ENCODE measurements at regions not wholly inside any gene's neighbourhood (a gene's known extent, or its start where the extent isn't known, plus 50 kb on each side); places are given as distances from the start of the nearest gene placed in this dataset.
"Not testable (repeated sequence)": the region's sequence is repeated elsewhere in the genome, so short reads cannot be mapped to it uniquely, and the experiment has no call there.

DNA sequence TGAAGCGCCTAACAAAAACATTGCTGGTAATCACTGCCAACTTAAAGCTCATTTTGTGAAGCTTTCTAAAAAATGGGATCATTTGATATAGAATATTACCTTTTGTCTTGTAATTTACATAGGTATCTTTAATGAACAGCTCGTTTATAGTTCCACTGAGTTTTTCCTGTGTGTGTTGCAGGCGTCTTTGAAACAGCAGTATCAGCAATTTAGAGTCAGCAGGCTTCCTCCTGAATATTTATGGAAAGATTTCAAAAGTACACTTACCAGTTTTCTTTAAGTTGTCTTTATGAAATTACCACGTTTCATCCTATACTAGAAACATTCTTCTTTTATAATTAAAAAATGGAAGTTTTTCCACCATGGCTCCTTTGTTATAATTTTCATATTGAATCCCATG is 140.3 kb upstream of the GRIN3A start:
- no peaks in the 10 kb centered on the region for H3K4me1 Mint-ChIP-seq
- H3K9me3 Mint-ChIP-seq: no peaks in the 10 kb centered on the region
- no peaks in the 10 kb centered on the region for H3K27me3 Mint-ChIP-seq
- CTCF ChIA-PET: no interaction called here
- no peak overlapping the region for H3K27ac Mint-ChIP-seq
- H3K4me3 Mint-ChIP-seq: no peak overlapping the region
- no peaks in the 10 kb centered on the region for H3K36me3 Mint-ChIP-seq
- no peak for DNase-seq

DNA sequence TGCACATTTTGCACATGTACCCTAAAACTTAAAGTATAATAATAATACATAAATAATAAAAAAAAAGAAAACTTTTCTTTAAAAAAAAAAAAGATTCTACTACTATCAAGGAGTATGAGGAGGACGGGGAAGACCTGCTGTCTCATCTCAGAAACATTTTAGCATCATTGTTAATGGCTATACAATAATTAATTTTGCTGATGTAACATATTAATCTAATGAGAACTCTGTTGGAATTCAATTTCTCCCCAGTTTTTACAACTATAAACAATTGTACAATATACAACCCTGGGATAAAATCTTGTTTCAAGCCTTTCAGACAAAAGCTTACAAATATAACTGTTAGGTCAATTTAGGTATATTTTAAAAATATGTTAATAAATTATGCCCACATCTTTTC is 139.0 kb upstream of the GRIN3A start:
- CTCF ChIA-PET: no interaction called here
- no peaks in the 10 kb centered on the region for H3K4me1 Mint-ChIP-seq
- no peaks in the 10 kb centered on the region for H3K9me3 Mint-ChIP-seq
- DNase-seq: no peak
- H3K27ac Mint-ChIP-seq: no peak overlapping the region
- no peaks in the 10 kb centered on the region for H3K36me3 Mint-ChIP-seq
- H3K4me3 Mint-ChIP-seq: no peak overlapping the region
- no peaks in the 10 kb centered on the region for H3K27me3 Mint-ChIP-seq

DNA sequence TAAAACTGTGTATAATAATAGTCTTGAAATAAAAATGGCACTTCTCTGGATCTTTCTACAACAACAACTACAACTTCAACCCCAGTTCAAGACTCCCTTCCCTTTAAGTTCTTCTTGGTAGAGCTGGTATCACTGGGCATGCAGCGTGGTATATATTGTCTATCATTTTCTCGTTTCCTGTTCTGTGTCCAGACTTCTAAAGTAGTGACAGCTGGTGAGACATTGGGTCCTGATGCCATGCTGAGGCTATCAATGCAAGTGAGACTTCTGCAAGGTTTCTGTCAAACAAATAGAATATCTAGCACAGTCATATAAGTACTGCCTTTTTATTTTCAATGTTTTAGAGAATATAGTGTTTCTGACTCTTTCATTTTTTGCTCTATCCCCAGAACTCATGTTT is 123.0 kb upstream of the GRIN3A start:
- Mint-ChIP-seq H3K4me3 (no peak overlapping the region), H3K27me3 (no peaks in the 10 kb centered on the region), H3K4me1 (no peaks in the 10 kb centered on the region), H3K36me3 (no peaks in the 10 kb centered on the region), H3K27ac (no peak overlapping the region), H3K9me3 (no peaks in the 10 kb centered on the region)
- DNase-seq: no peak
- CTCF ChIA-PET: no interaction called here

DNA sequence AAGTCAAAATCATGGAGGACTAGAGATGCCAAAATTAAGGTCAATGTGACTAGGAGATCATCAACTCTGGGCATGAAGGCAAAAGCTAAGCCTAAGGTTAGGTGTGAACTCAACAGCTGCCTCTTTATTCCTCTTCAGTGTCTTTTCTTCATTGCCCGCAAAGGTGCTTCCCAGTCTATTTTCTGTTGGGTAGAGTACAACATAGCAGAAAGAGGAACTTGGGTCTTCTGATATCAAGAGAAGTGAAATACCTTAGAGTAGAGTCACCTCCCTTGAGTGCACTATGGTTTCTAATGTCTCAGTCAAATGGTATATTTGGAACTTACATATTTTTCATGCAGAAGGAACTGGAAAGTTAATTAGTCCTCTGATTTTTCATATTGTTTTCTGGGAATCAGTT is 122.5 kb upstream of the GRIN3A start:
- CTCF ChIA-PET: no interaction called here
- H3K27ac Mint-ChIP-seq: no peak overlapping the region
- DNase-seq: no peak
- H3K36me3 Mint-ChIP-seq: no peaks in the 10 kb centered on the region
- H3K27me3 Mint-ChIP-seq: no peaks in the 10 kb centered on the region
- no peaks in the 10 kb centered on the region for H3K4me1 Mint-ChIP-seq
- H3K4me3 Mint-ChIP-seq: no peak overlapping the region
- no peaks in the 10 kb centered on the region for H3K9me3 Mint-ChIP-seq

DNA sequence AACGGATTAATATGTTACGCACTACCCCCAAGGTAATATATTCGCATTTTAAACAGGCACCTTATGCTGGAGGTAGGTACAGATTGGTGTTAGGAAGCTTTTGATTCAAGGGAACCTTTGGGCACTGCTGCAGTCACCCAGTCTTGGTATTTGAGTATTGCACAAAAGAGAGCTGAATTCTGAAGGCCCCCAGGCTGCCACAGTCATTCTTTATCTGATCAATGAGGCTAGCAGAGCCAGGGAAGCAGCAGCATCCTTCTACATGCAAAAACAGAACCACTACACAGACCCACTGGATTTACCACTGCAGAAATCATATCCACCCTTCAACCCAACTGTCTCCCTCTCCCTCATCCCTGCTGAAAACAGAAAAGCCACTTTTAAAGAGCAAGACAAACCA is 121.2 kb upstream of the GRIN3A start:
- H3K27me3 Mint-ChIP-seq: no peaks in the 10 kb centered on the region
- CTCF ChIA-PET: no interaction called here
- no peak for DNase-seq
- no peaks in the 10 kb centered on the region for H3K4me1 Mint-ChIP-seq
- H3K36me3 Mint-ChIP-seq: no peaks in the 10 kb centered on the region
- H3K27ac Mint-ChIP-seq: no peak overlapping the region
- H3K9me3 Mint-ChIP-seq: no peaks in the 10 kb centered on the region
- no peak overlapping the region for H3K4me3 Mint-ChIP-seq

DNA sequence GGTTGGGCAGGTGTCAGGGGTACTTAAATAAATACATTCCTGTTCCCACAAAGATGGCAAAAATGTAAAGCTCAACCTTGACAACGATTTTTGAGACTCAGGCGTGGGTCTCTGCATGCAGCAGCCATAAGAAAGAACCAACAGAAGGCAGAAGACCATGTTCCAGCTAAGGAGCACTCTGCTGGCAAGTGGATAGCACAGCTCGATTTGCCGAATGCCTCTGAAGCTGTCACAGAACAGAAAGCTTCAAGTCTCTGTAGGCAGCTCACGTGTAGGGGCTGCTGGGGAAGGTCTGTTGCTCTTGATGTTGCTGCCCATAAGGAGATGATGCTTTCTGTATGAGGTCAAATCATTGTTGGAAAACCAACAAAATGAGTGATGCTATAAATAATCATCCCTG is 119.6 kb upstream of the GRIN3A start:
- no peak for DNase-seq
- CTCF ChIA-PET: no interaction called here
- Mint-ChIP-seq H3K4me1 (no peaks in the 10 kb centered on the region), H3K36me3 (no peaks in the 10 kb centered on the region), H3K9me3 (no peaks in the 10 kb centered on the region), H3K4me3 (no peak overlapping the region), H3K27me3 (no peaks in the 10 kb centered on the region), H3K27ac (no peak overlapping the region)

DNA sequence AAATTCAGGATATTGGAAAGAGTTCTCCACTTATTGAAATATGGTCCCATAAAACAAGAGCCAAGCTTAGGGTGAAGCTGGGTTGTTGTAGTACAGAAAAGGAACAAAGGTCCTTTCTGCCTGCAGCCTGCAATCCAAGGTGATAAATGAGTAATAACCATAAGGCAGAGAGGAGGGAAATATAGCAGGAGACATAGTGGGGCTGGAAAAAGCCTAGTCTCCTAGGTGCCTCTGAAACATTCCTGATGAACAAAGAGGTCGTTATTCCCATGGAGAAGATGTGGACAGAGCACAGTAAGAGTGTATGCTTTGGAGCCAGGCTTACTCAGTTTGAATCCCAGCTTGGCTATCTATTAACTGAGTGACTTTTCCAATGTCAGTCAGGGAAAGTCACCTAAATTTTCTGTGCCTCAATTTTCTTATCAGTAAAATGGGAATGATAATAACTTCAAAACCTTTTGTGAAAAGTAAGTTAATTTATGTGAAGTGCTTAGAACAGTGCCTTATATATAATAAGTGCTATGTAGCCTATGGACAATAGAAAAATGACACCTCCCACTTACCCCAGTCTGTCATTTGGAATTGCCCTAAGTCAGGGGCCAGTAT is 110.8 kb upstream of the GRIN3A start:
- Mint-ChIP-seq H3K27ac (no peak overlapping the region), H3K9me3 (no peaks in the 10 kb centered on the region)
- CTCF ChIA-PET: no interaction called here

DNA sequence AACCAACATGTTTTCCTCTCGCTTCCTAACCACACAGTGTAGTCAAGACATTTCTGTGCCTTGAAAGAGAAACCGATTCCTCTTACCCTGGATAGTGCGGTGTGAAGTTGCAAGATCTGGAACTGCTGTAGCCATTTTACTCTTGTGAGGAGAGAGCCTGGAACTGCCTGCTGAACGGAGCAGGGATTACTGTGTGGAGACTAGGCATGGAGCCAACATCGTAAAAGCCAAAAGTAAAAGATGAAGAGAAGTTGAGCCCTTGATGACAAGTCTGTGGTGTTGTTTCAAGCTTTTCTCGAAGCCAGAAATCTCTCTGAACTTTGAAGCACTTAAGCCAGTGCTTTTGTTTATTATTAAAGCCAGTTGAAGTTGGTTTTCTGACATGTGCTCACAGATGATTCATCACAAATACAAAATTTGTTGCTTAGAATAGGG is 110.1 kb upstream of the GRIN3A start:
- CTCF ChIA-PET: no interaction called here
- no peaks in the 10 kb centered on the region for H3K4me1 Mint-ChIP-seq

More for the DNA sequence above, 110.8 kb upstream of the GRIN3A start:
- no peak for DNase-seq
- H3K4me3 Mint-ChIP-seq: no peak overlapping the region
- H3K27me3 Mint-ChIP-seq: no peaks in the 10 kb centered on the region
- no peaks in the 10 kb centered on the region for H3K4me1 Mint-ChIP-seq
- H3K36me3 Mint-ChIP-seq: no peaks in the 10 kb centered on the region

DNA sequence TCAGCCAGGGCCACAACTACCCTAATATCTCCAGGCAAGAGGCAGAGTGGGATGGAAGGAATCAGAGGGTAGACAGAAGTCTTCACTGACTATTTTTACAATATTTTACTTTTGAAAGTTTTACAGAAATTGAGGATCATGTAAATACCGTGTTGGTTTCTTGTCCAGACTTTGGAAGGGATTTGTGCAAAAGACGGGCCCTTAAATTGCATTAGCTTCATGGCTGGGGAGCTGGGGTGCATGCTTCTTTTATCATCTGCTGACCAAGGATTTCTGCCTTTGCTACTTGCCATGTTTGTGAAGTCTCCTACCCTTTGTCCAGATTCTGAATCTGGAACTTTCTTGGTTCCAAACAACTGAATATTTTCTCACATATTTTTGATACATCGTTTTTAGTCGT is 107.7 kb upstream of the GRIN3A start:
- Mint-ChIP-seq H3K4me3 (no peak overlapping the region), H3K4me1 (no peaks in the 10 kb centered on the region), H3K36me3 (no peaks in the 10 kb centered on the region), H3K9me3 (no peaks in the 10 kb centered on the region), H3K27ac (no peak overlapping the region), H3K27me3 (no peaks in the 10 kb centered on the region)
- CTCF ChIA-PET: no interaction called here
- no peak for DNase-seq

More for the DNA sequence above, 110.1 kb upstream of the GRIN3A start:
- Mint-ChIP-seq H3K4me3 (no peak overlapping the region), H3K9me3 (no peaks in the 10 kb centered on the region), H3K27me3 (no peaks in the 10 kb centered on the region), H3K36me3 (no peaks in the 10 kb centered on the region), H3K27ac (no peak overlapping the region)
- no peak for DNase-seq

DNA sequence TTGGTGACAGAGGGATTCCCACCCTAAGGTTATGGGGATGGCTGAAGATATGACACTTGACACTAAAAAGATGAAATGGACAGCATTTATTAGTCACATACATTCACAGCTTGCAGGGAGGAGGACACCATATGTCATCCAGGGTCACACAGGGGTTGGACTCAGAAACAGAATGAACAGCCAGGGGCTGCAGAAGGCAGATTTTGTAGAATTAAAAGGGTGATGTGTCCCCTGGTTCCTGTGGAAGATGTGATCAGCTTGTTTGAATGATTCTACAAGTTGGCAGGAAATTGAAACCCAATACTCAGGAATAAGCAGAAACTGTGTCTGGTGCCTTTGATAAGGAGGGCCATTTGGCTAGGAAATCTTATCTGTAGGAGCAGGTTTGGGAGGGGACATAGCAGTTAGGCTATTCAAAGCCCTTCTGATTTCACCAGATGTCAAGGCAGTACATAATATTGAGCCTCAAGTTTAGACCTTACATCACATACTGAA is 102.3 kb upstream of the GRIN3A start:
- Mint-ChIP-seq H3K4me3 (no peak overlapping the region), H3K4me1 (no peaks in the 10 kb centered on the region), H3K9me3 (no peaks in the 10 kb centered on the region), H3K36me3 (no peaks in the 10 kb centered on the region), H3K27me3 (no peaks in the 10 kb centered on the region), H3K27ac (no peak overlapping the region)
- CTCF ChIA-PET: no interaction called here
- DNase-seq: no peak

DNA sequence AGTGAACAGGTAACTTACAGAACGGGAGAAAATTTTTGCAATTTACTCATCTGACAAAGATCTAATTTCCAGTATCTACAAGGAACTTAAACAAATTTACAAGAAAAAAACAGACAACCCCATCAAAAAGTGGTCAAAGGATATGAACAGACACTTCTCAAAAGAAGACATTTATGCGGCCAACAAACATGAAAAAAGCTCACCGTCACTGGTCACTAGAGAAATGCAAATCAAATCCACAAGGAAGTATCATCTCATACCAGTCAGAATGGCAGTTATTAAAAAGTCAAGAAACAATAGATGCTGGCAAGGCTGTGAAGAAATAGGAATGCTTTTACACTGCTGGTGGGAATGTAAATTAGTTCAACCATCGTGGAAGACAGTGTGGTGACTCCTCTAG is 100.5 kb upstream of the GRIN3A start:
- CTCF ChIA-PET, H3K9me3 Mint-ChIP-seq, H3K27me3 Mint-ChIP-seq: not testable (repeated sequence)

DNA sequence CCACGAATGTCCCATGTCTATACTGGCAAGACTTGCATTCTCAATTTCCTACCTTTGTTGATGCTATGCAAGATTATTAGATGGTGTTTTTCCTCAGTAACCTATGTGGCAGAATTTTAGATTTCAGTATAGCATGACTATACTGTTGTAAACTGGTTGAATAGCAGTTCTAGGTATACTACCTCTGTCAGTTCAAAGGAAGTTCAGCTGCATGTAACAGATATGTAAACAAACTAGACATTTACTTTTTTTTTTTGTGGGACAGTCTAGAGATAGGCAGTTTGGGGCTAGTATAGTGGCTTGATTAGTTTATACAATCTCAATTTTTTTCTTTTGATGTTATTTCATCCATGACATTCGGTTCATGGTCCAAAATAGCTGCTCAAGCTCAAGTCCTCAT is 97.6 kb upstream of the GRIN3A start:
- no peak overlapping the region for H3K27ac Mint-ChIP-seq
- DNase-seq: no peak
- CTCF ChIA-PET: no interaction called here

More for the DNA sequence above, 100.5 kb upstream of the GRIN3A start:
- H3K4me1 Mint-ChIP-seq, DNase-seq, H3K27ac Mint-ChIP-seq, H3K36me3 Mint-ChIP-seq, H3K4me3 Mint-ChIP-seq: not testable (repeated sequence)

DNA sequence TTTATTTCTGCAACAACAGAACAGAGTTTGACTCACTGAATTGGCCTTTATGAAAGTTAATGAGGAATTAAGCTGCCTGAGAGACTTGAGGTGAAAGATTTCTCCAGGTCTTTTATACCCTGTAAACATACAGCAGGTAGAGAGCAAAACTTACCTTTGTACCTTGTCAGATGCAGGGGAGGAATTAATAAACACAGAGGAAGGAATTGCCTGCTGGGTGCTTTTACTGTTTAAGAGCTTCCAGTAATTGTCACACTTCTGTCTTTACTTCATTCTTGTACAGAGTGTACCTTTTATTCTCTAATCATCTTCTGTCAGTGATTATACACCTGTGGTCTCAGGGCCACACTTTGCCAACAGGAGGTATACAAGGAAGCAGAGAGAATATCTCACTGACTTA is 94.0 kb upstream of the GRIN3A start:
- H3K27ac Mint-ChIP-seq: no peak overlapping the region
- no peak overlapping the region for H3K4me3 Mint-ChIP-seq
- H3K27me3 Mint-ChIP-seq: no peaks in the 10 kb centered on the region
- no peaks in the 10 kb centered on the region for H3K4me1 Mint-ChIP-seq
- H3K9me3 Mint-ChIP-seq: no peaks in the 10 kb centered on the region
- H3K36me3 Mint-ChIP-seq: no peaks in the 10 kb centered on the region
- no peak for DNase-seq
- CTCF ChIA-PET: no interaction called here

More for the DNA sequence above, 97.6 kb upstream of the GRIN3A start:
- Mint-ChIP-seq H3K9me3 (no peaks in the 10 kb centered on the region), H3K4me3 (no peak overlapping the region), H3K27me3 (no peaks in the 10 kb centered on the region), H3K4me1 (no peaks in the 10 kb centered on the region), H3K36me3 (no peaks in the 10 kb centered on the region)

DNA sequence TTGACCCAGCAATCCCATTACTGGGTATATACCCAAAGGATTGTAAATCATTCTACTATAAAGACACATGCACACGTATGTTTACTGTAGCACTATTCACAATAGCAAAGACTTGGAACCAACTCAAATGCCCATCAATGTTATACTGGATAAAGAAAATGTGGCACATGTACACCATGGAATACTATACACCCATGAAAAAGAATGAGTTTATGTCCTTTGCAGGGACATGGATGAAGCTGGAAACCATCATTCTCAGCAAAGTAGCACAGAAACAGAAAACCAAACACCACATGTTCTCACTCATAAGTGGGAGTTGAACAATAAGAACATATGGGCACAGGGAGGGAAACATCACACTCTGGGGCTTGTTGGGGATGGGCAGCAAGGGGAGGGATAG is 83.0 kb upstream of the GRIN3A start:
- H3K4me3 Mint-ChIP-seq, DNase-seq, H3K36me3 Mint-ChIP-seq, H3K27me3 Mint-ChIP-seq, H3K27ac Mint-ChIP-seq, H3K9me3 Mint-ChIP-seq, H3K4me1 Mint-ChIP-seq, CTCF ChIA-PET: not testable (repeated sequence)

DNA sequence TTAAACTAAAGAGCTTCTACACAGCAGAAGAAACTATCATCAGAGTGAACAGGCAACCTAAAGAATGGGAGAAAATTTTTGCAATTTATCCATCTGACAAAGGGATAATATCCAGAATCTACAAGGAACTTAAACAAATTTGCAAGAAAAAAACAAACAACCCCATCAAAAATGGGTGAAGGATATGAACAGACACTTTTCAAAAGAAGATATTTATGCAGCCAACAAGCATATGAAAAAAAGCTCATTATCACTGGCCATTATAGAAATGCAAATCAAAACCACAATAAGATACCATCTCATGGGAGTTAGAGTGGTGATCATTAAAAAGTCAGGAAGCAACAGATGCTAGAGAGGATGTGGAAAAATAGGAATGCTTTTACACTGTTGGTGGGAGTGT is 82.5 kb upstream of the GRIN3A start:
- H3K4me1 Mint-ChIP-seq, H3K9me3 Mint-ChIP-seq, H3K36me3 Mint-ChIP-seq, H3K4me3 Mint-ChIP-seq, DNase-seq, CTCF ChIA-PET, H3K27me3 Mint-ChIP-seq, H3K27ac Mint-ChIP-seq: not testable (repeated sequence)

DNA sequence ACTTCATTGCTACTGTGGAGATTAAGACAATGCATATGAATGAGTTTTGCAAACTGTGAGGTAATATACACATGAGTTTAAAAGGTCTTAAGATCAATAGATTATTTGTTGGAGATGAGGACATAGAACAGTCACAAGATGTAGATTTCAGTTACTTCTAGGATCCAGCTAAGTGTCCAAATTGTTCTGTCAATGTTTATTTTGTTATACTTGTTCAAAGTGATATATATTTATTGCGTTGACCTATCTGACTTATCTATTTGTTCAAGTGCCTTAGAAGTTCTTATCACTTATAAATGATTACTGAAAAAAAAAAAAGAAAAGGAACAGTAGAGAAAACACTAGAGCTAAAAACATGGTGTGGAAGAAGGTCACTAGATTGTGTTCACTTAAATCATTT is 75.6 kb upstream of the GRIN3A start:
- H3K36me3 Mint-ChIP-seq: no peaks in the 10 kb centered on the region
- DNase-seq: no peak
- H3K27ac Mint-ChIP-seq: no peak overlapping the region
- H3K4me3 Mint-ChIP-seq: no peak overlapping the region
- CTCF ChIA-PET: no interaction called here
- no peaks in the 10 kb centered on the region for H3K27me3 Mint-ChIP-seq
- H3K9me3 Mint-ChIP-seq: no peaks in the 10 kb centered on the region
- H3K4me1 Mint-ChIP-seq: no peaks in the 10 kb centered on the region
